Glutamatergic neuron (in vitro differentiated cells): ENCODE measurements at regions not wholly inside any gene's neighbourhood (a gene's known extent, or its start where the extent isn't known, plus 50 kb on each side); places are given as distances from the start of the nearest gene placed in this dataset.

ENCODE experiments used
- DNase-seq: peaks from one replicate; pipeline ENCODE4 v3.0.0; 2022
- H3K27ac Mint-ChIP-seq: one replicate; pipeline ENCODE4 v1.8.0; 2020; ENCODE audit warnings: mild to moderate bottlenecking, mixed read lengths, inconsistent platforms; ENCODE audit not compliant: unreplicated experiment
- H3K27me3 Mint-ChIP-seq: one replicate; pipeline ENCODE4 v1.8.0; 2020; ENCODE audit warnings: mild to moderate bottlenecking, moderate library complexity, mixed read lengths, inconsistent platforms; ENCODE audit not compliant: unreplicated experiment
- H3K36me3 Mint-ChIP-seq: one replicate; pipeline ENCODE4 v1.8.0; 2020; ENCODE audit warnings: mild to moderate bottlenecking, mixed read lengths, inconsistent platforms; ENCODE audit not compliant: unreplicated experiment
- H3K4me1 Mint-ChIP-seq: one replicate; pipeline ENCODE4 v1.8.0; 2020; ENCODE audit warnings: mild to moderate bottlenecking, low read depth, mixed read lengths, inconsistent platforms; ENCODE audit not compliant: unreplicated experiment
- H3K4me3 Mint-ChIP-seq: one replicate; pipeline ENCODE4 v1.8.0; 2020; ENCODE audit warnings: mild to moderate bottlenecking, mixed read lengths, inconsistent platforms; ENCODE audit not compliant: unreplicated experiment
- H3K9me3 Mint-ChIP-seq: one replicate; pipeline ENCODE4 v1.8.0; 2020; ENCODE audit warnings: mild to moderate bottlenecking, moderate library complexity, mixed read lengths, inconsistent platforms; ENCODE audit not compliant: unreplicated experiment
- CTCF ChIP-seq: fragments of 200-600 bp; sonication (generic); IDR thresholded peaks from one replicate; pipeline ENCODE4 v1.5.0; 2021; ENCODE audit not compliant: partially characterized antibody, unreplicated experiment

GRCh38 chr13:73972545-73972944 lies 161.7 kb downstream of the KLF12 start:
- no peak for DNase-seq
- H3K36me3 Mint-ChIP-seq: peaks cover 8% of the 10 kb centered on the region

GRCh38 chr13:73971481-73971880 lies 162.7 kb downstream of the KLF12 start:
- H3K27ac Mint-ChIP-seq: no peak overlapping the region
- peaks cover 8% of the 10 kb centered on the region for H3K36me3 Mint-ChIP-seq
- no peak for DNase-seq
- TF ChIP-seq CTCF: no peak
- no peaks in the 10 kb centered on the region for H3K27me3 Mint-ChIP-seq
- H3K4me1 Mint-ChIP-seq: peaks cover 2% of the 10 kb centered on the region
- H3K9me3 Mint-ChIP-seq: peaks cover 2% of the 10 kb centered on the region
- H3K4me3 Mint-ChIP-seq: no peak overlapping the region

More at GRCh38 chr13:73972545-73972944, 161.7 kb downstream of the KLF12 start:
- no peak overlapping the region for H3K4me3 Mint-ChIP-seq
- no peaks in the 10 kb centered on the region for H3K27me3 Mint-ChIP-seq
- no peak for TF ChIP-seq CTCF
- no peak overlapping the region for H3K27ac Mint-ChIP-seq
- H3K9me3 Mint-ChIP-seq: peaks cover 2% of the 10 kb centered on the region
- H3K4me1 Mint-ChIP-seq: no peaks in the 10 kb centered on the region

GRCh38 chr13:73970421-73971055 lies 163.7 kb downstream of the KLF12 start:
- no peak for DNase-seq
- Mint-ChIP-seq H3K4me1 (peaks cover 9% of the 10 kb centered on the region), H3K4me3 (no peak overlapping the region), H3K36me3 (peaks cover 8% of the 10 kb centered on the region), H3K27ac (no peak overlapping the region), H3K27me3 (no peaks in the 10 kb centered on the region), H3K9me3 (peaks cover 2% of the 10 kb centered on the region)
- no peak for TF ChIP-seq CTCF

GRCh38 chr13:73967397-73968165 lies 166.6 kb downstream of the KLF12 start:
- Mint-ChIP-seq H3K27ac (no peak overlapping the region), H3K27me3 (no peaks in the 10 kb centered on the region), H3K4me1 (peaks cover 9% of the 10 kb centered on the region), H3K9me3 (no peaks in the 10 kb centered on the region), H3K4me3 (no peak overlapping the region), H3K36me3 (no peaks in the 10 kb centered on the region)
- TF ChIP-seq CTCF: no peak
- DNase-seq: no peak

- Mint-ChIP-seq H3K9me3 (no peaks in the 10 kb centered on the region), H3K27ac (no peak overlapping the region), H3K4me1 (peaks cover 9% of the 10 kb centered on the region), H3K27me3 (no peaks in the 10 kb centered on the region), H3K36me3 (no peaks in the 10 kb centered on the region), H3K4me3 (no peak overlapping the region)
- no peak for DNase-seq
- TF ChIP-seq CTCF: no peak
Measured at GRCh38 chr13:73966331-73966730, 167.9 kb downstream of the KLF12 start.
